ENCODE measurements at regions not wholly inside any gene's neighbourhood (a gene's known extent, or its start where the extent isn't known, plus 50 kb on each side); places are given as distances from the start of the nearest gene placed in this dataset.

GRCh38 chr16:27736431-27736830 is 186.5 kb downstream of the KATNIP start:
- FAIRE-seq (no peak), DNase-seq (ENCODE audit: insufficient read length) (no peak)
- no peak for TF ChIP-seq POLR2AphosphoS5 (IDR thresholded peaks at IDR 0.05; ENCODE audit: low read depth, low read length)
- TF ChIP-seq POLR2A (IDR thresholded peaks at IDR 0.05; ENCODE audit: low read depth, low read length), result no peak
- TF ChIP-seq TAF1 (IDR thresholded peaks at IDR 0.05; ENCODE audit: borderline replicate concordance, low read depth, low read length), result no peak

- FAIRE-seq, result no peak
Measured at GRCh38 chr16:27737513-27737912, 187.6 kb downstream of the KATNIP start.

More at GRCh38 chr16:27737513-27737912, 187.6 kb downstream of the KATNIP start:
- TF ChIP-seq POLR2AphosphoS5 (IDR thresholded peaks at IDR 0.05; ENCODE audit: low read depth, low read length), result no peak
- TF ChIP-seq TAF1 (IDR thresholded peaks at IDR 0.05; ENCODE audit: borderline replicate concordance, low read depth, low read length), result no peak
- no peak for TF ChIP-seq POLR2A (IDR thresholded peaks at IDR 0.05; ENCODE audit: low read depth, low read length)
- DNase-seq (ENCODE audit: insufficient read length), result no peak

Data from GM12892 (cell line).